ENCODE measurements at regions not wholly inside any gene's neighbourhood (a gene's known extent, or its start where the extent isn't known, plus 50 kb on each side); places are given as distances from the start of the nearest gene placed in this dataset.

DNA sequence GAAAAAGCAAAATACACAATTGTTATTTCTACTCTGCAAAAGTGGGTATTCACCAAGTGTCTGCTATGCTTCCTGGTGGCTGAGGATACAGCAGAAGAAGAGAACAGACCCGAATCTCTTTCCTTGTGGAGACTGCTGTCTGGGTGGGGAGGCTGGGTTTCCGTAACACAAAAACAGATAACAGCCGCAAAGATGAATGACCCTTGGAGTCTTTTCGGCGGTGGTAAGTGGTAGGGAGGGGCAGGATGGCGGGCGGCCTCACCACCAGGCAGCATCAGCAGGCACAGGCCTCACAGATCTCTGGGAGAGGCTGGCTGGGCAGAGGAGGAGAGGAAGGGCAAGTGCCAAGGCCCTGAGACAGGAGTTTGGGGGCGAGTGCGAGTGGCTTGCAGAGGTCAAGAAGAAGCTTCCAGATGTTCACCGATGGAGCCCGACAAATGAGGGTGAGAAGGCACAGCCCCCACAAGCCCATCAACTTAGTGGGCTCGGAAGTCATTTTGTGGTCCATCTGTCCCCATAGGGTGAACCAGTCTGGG, 164.2 kb downstream of the RHOU start:
- TF ChIP-seq STAT1 (IDR thresholded peaks at IDR 0.05; ENCODE audit: unreplicated experiment) (no peak), NANOG (IDR thresholded peaks at IDR 0.05; ENCODE audit: borderline replicate concordance) (no peak), POLR2AphosphoS5 (IDR thresholded peaks at IDR 0.05; ENCODE audit: low read depth) (no peak), CTCF (conservative IDR thresholded peaks at IDR 0.05; ENCODE audit: low read depth in 2 of 2) (no peak)
- no peak overlapping the region for H3K4me3 ChIP-seq
- no peaks in the 10 kb centered on the region for H3K27me3 ChIP-seq (ENCODE audit: insufficient read depth)
- H3K27ac Mint-ChIP-seq, result no peak overlapping the region
- H3K79me2 ChIP-seq (replicated peaks; ENCODE audit: insufficient read depth), result no peaks in the 10 kb centered on the region
- peaks cover 5% of the 10 kb centered on the region; the same call in 1 of the 2 replicates for H3K4me1 ChIP-seq (ENCODE audit: insufficient read depth)
- no peaks in the 10 kb centered on the region for H4K20me1 ChIP-seq (replicated peaks; ENCODE audit: insufficient read depth)
- H3F3A ChIP-seq (replicated peaks; ENCODE audit: low read depth), result no peaks in the 10 kb centered on the region
- H3K4me3 Mint-ChIP-seq, result no peak overlapping the region; the same call in 2 of the 3 replicates
- H3K9me2 ChIP-seq (ENCODE audit: insufficient read depth), result no peaks in the 10 kb centered on the region
- H3K27ac ChIP-seq (ENCODE audit: low read depth), result no peak overlapping the region
- no peaks in the 10 kb centered on the region for H3K36me3 ChIP-seq (ENCODE audit: insufficient read depth)
- DNase-seq (ENCODE audit: low spot score) (no peak), ATAC-seq (no peak)
- no peaks in the 10 kb centered on the region for H3K36me3 Mint-ChIP-seq (ENCODE audit: low read depth)
- peaks cover 24% of the 10 kb centered on the region for H3K4me1 Mint-ChIP-seq
- H3K9me3 Mint-ChIP-seq, result no peaks in the 10 kb centered on the region; the same call in 2 of the 3 replicates
- H3K4me2 ChIP-seq, result no peak overlapping the region
- peaks cover 11% of the 10 kb centered on the region for H3K27me3 Mint-ChIP-seq (ENCODE audit: insufficient read depth, low read depth, poor library complexity)
- H2AFZ ChIP-seq, result no peak overlapping the region

DNA sequence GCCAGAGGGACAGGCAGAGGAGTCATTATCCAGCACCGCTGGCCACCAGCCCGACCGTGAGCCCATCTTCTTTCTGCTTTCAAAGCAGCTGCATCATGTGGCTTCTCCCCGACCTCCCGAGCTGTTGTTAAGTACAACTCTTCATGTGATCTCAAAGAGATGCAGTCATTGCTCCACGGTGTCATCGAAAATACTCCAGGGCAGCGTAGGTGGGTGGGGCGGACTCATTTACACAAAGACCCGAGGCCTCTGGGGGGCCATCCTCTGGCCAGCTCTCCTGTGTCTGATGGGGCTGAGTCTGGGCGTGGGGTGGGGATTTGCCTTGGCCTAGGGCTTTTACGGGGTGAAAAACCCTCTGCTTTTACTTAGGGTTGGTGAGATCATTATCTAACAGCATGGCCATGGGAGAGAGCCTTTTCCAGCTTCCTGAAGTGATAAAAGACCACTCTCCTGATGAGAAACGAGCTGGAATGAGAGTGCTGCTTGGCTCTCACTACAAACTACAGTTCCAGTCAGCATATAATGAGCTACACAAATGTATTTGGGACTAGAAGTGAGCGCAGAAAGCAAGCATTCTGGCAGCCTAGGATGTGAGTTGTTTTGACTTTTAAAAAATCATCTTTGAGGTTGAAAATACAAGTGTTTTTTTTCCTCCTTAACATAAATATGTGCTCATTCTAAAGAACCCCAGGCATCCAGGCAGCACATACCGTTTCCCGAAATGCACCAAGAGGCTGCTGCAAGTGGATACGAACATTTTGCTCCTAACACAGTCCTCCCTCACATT, 165.0 kb downstream of the RHOU start:
- H3K27me3 Mint-ChIP-seq (ENCODE audit: insufficient read depth, low read depth, poor library complexity), result peaks cover 11% of the 10 kb centered on the region
- H3K9me3 Mint-ChIP-seq, result no peaks in the 10 kb centered on the region; the same call in 2 of the 3 replicates
- Histone ChIP-seq H3K4me2 (peak overlapping the region; percentile 21; the same call in 1 of the 2 replicates), H3K27me3 (ENCODE audit: insufficient read depth) (no peaks in the 10 kb centered on the region), H2AFZ (peak overlapping the region; percentile 88), H4K20me1 (replicated peaks; ENCODE audit: insufficient read depth) (no peaks in the 10 kb centered on the region), H3K4me3 (no peak overlapping the region), H3F3A (replicated peaks; ENCODE audit: low read depth) (no peaks in the 10 kb centered on the region), H3K36me3 (ENCODE audit: insufficient read depth) (no peaks in the 10 kb centered on the region), H3K9me2 (ENCODE audit: insufficient read depth) (no peaks in the 10 kb centered on the region), H3K79me2 (replicated peaks; ENCODE audit: insufficient read depth) (no peaks in the 10 kb centered on the region), H3K27ac (ENCODE audit: low read depth) (no peak overlapping the region), H3K4me1 (ENCODE audit: insufficient read depth) (peaks cover 5% of the 10 kb centered on the region; the same call in 1 of the 2 replicates)
- H3K4me3 Mint-ChIP-seq, result no peak overlapping the region
- H3K27ac Mint-ChIP-seq, result no peak overlapping the region
- TF ChIP-seq STAT1 (IDR thresholded peaks at IDR 0.05; ENCODE audit: unreplicated experiment) (no peak), ZNF114 (CRISPR knock-in tag; IDR thresholded peaks at IDR 0.05) (no peak), EZH2 (IDR thresholded peaks at IDR 0.05; ENCODE audit: low read depth, unreplicated experiment) (no peak)
- TF ChIP-seq, protein P1, sequence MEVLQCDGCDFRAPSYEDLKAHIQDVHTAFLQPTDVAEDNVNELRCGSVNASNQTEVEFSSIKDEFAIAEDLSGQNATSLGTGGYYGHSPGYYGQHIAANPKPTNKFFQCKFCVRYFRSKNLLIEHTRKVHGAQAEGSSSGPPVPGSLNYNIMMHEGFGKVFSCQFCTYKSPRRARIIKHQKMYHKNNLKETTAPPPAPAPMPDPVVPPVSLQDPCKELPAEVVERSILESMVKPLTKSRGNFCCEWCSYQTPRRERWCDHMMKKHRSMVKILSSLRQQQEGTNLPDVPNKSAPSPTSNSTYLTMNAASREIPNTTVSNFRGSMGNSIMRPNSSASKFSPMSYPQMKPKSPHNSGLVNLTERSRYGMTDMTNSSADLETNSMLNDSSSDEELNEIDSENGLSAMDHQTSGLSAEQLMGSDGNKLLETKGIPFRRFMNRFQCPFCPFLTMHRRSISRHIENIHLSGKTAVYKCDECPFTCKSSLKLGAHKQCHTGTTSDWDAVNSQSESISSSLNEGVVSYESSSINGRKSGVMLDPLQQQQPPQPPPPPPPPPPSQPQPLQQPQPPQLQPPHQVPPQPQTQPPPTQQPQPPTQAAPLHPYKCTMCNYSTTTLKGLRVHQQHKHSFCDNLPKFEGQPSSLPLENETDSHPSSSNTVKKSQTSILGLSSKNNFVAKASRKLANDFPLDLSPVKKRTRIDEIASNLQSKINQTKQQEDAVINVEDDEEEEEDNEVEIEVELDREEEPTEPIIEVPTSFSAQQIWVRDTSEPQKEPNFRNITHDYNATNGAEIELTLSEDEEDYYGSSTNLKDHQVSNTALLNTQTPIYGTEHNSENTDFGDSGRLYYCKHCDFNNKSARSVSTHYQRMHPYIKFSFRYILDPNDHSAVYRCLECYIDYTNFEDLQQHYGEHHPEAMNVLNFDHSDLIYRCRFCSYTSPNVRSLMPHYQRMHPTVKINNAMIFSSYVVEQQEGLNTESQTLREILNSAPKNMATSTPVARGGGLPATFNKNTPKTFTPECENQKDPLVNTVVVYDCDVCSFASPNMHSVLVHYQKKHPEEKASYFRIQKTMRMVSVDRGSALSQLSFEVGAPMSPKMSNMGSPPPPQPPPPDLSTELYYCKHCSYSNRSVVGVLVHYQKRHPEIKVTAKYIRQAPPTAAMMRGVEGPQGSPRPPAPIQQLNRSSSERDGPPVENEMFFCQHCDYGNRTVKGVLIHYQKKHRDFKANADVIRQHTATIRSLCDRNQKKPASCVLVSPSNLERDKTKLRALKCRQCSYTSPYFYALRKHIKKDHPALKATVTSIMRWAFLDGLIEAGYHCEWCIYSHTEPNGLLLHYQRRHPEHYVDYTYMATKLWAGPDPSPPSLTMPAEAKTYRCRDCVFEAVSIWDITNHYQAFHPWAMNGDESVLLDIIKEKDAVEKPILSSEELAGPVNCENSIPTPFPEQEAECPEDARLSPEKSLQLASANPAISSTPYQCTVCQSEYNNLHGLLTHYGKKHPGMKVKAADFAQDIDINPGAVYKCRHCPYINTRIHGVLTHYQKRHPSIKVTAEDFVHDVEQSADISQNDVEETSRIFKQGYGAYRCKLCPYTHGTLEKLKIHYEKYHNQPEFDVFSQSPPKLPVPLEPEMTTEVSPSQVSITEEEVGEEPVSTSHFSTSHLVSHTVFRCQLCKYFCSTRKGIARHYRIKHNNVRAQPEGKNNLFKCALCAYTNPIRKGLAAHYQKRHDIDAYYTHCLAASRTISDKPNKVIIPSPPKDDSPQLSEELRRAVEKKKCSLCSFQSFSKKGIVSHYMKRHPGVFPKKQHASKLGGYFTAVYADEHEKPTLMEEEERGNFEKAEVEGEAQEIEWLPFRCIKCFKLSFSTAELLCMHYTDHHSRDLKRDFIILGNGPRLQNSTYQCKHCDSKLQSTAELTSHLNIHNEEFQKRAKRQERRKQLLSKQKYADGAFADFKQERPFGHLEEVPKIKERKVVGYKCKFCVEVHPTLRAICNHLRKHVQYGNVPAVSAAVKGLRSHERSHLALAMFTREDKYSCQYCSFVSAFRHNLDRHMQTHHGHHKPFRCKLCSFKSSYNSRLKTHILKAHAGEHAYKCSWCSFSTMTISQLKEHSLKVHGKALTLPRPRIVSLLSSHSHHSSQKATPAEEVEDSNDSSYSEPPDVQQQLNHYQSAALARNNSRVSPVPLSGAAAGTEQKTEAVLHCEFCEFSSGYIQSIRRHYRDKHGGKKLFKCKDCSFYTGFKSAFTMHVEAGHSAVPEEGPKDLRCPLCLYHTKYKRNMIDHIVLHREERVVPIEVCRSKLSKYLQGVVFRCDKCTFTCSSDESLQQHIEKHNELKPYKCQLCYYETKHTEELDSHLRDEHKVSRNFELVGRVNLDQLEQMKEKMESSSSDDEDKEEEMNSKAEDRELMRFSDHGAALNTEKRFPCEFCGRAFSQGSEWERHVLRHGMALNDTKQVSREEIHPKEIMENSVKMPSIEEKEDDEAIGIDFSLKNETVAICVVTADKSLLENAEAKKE (CRISPR knock-in tag; IDR thresholded peaks at IDR 0.05), result no peak
- TF ChIP-seq, protein P2, sequence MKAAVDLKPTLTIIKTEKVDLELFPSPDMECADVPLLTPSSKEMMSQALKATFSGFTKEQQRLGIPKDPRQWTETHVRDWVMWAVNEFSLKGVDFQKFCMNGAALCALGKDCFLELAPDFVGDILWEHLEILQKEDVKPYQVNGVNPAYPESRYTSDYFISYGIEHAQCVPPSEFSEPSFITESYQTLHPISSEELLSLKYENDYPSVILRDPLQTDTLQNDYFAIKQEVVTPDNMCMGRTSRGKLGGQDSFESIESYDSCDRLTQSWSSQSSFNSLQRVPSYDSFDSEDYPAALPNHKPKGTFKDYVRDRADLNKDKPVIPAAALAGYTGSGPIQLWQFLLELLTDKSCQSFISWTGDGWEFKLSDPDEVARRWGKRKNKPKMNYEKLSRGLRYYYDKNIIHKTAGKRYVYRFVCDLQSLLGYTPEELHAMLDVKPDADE (IDR thresholded peaks at IDR 0.05), result no peak
- ATAC-seq (peak; percentile 56), DNase-seq (ENCODE audit: low spot score) (no peak)
- peaks cover 24% of the 10 kb centered on the region for H3K4me1 Mint-ChIP-seq
- no peaks in the 10 kb centered on the region for H3K36me3 Mint-ChIP-seq (ENCODE audit: low read depth)

Data from GM23338 (cell line).